H1 (cell line): ENCODE measurements at regions not wholly inside any gene's neighbourhood (a gene's known extent, or its start where the extent isn't known, plus 50 kb on each side); places are given as distances from the start of the nearest gene placed in this dataset.

Experiments used
- EP300 ChIP-seq, 2 experiments: IDR thresholded peaks; 1 replicate in 1 of 2; 2 replicates in 1 of 2; pipeline ENCODE4 v1.6.1; 2011 to 2012; ENCODE audit warnings: low read depth in 2 of 2, low read length in 2 of 2, mild to moderate bottlenecking in 2 of 2, borderline replicate concordance in 1 of 2, inconsistent platforms in 1 of 2, moderate library complexity in 1 of 2

DNA sequence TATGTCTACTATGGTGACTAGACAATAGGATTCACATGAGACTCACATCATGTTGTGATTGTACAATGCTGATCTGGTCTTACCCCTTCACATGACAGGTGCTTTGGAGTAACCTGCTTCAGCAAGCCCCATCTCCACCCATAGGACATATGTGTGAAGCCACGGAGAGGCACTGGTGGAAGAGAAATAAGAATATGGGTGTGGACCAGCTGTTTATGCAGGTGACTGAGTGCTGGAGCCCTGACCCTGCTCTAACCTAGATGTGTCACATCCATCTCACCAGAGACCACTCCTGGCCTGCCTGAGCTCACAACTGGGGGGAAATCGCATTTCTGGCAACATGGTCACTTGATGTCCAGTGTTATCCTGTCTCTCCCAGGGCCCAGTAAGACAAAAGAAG, 119.7 kb downstream of the GGTLC2 start (continued):
- TF ChIP-seq EP300 (IDR thresholded peaks at IDR 0.05; ENCODE audit: borderline replicate concordance in 1 of 2, low read depth in 2 of 2, low read length in 2 of 2) = no peak
